ENCODE measurements at regions not wholly inside any gene's neighbourhood (a gene's known extent, or its start where the extent isn't known, plus 50 kb on each side); places are given as distances from the start of the nearest gene placed in this dataset.
A peak's percentile ranks its signal among the peaks of the same experiment; 100 is the strongest.

- H3K36me3 ChIP-seq = no peaks in the 10 kb centered on the region
- intact Hi-C loops (cut with DNase I) = no loop called here
- no peak overlapping the region for H3K27ac ChIP-seq
- no peak overlapping the region for H3K4me3 ChIP-seq
- no peak for DNase-seq (ENCODE audit: extremely low spot score in 2 of 2)
- H3K4me1 ChIP-seq = no peaks in the 10 kb centered on the region
- no peaks in the 10 kb centered on the region for H3K27me3 ChIP-seq
- TF ChIP-seq POLR2A (IDR thresholded peaks at IDR 0.05) (no peak), CTCF (IDR thresholded peaks at IDR 0.05) (no peak), POLR2AphosphoS5 (IDR thresholded peaks at IDR 0.05; ENCODE audit: insufficient read depth in 1 of 2, low read depth in 1 of 2) (no peak)
- no peaks in the 10 kb centered on the region for H3K9me3 ChIP-seq
These were observed 57.4 kb upstream of the CTPS1 start for GRCh38 chr1:40921981-40922677.

- TF ChIP-seq POLR2AphosphoS5 (IDR thresholded peaks at IDR 0.05; ENCODE audit: insufficient read depth in 1 of 2, low read depth in 1 of 2) = peak in 1 of 2 donors; percentile 17
- TF ChIP-seq POLR2A (IDR thresholded peaks at IDR 0.05) = no peak
- H3K27ac ChIP-seq = no peak overlapping the region
- H3K4me1 ChIP-seq = no peaks in the 10 kb centered on the region
- H3K36me3 ChIP-seq = no peaks in the 10 kb centered on the region
- no peak overlapping the region for H3K4me3 ChIP-seq
- no peaks in the 10 kb centered on the region for H3K9me3 ChIP-seq
- H3K27me3 ChIP-seq = no peaks in the 10 kb centered on the region
- intact Hi-C loops (cut with DNase I) = no loop called here
- no peak for DNase-seq (ENCODE audit: extremely low spot score in 2 of 2)
These were observed 56.5 kb upstream of the CTPS1 start for GRCh38 chr1:40922969-40923368.

GRCh38 chr1:40923511-40924020 is 55.9 kb upstream of the CTPS1 start:
- no peaks in the 10 kb centered on the region for H3K9me3 ChIP-seq
- intact Hi-C loops (cut with DNase I) = no loop called here
- H3K4me3 ChIP-seq = no peak overlapping the region
- H3K4me1 ChIP-seq = no peaks in the 10 kb centered on the region
- H3K27me3 ChIP-seq = no peaks in the 10 kb centered on the region
- no peak overlapping the region for H3K27ac ChIP-seq
- no peaks in the 10 kb centered on the region for H3K36me3 ChIP-seq
- TF ChIP-seq CTCF (IDR thresholded peaks at IDR 0.05) = no peak
- DNase-seq (ENCODE audit: extremely low spot score in 2 of 2) = no peak

- Histone ChIP-seq H3K27me3 (no peaks in the 10 kb centered on the region), H3K4me3 (no peak overlapping the region), H3K9me3 (no peaks in the 10 kb centered on the region), H3K27ac (no peak overlapping the region), H3K36me3 (no peaks in the 10 kb centered on the region), H3K4me1 (no peaks in the 10 kb centered on the region)
- intact Hi-C loops (cut with DNase I) = no loop called here
- DNase-seq (ENCODE audit: extremely low spot score in 2 of 2) = no peak
- TF ChIP-seq POLR2A (IDR thresholded peaks at IDR 0.05) = no peak
- no peak for TF ChIP-seq CTCF (IDR thresholded peaks at IDR 0.05)
- TF ChIP-seq POLR2AphosphoS5 (IDR thresholded peaks at IDR 0.05; ENCODE audit: insufficient read depth in 1 of 2, low read depth in 1 of 2) = no peak
These were observed 54.7 kb upstream of the CTPS1 start for GRCh38 chr1:40924767-40925166.

GRCh38 chr1:40925834-40926410 is 53.6 kb upstream of the CTPS1 start:
- Histone ChIP-seq H3K36me3 (no peaks in the 10 kb centered on the region), H3K27ac (no peak overlapping the region), H3K27me3 (no peaks in the 10 kb centered on the region), H3K4me1 (no peaks in the 10 kb centered on the region), H3K4me3 (no peak overlapping the region), H3K9me3 (no peaks in the 10 kb centered on the region)
- TF ChIP-seq CTCF (IDR thresholded peaks at IDR 0.05) (no peak), POLR2A (IDR thresholded peaks at IDR 0.05) (no peak), POLR2AphosphoS5 (IDR thresholded peaks at IDR 0.05; ENCODE audit: insufficient read depth in 1 of 2, low read depth in 1 of 2) (no peak)
- DNase-seq (ENCODE audit: extremely low spot score in 2 of 2) = no peak
- intact Hi-C loops (cut with DNase I) = no loop called here
